ENCODE measurements at regions not wholly inside any gene's neighbourhood (a gene's known extent, or its start where the extent isn't known, plus 50 kb on each side); places are given as distances from the start of the nearest gene placed in this dataset.

DNA sequence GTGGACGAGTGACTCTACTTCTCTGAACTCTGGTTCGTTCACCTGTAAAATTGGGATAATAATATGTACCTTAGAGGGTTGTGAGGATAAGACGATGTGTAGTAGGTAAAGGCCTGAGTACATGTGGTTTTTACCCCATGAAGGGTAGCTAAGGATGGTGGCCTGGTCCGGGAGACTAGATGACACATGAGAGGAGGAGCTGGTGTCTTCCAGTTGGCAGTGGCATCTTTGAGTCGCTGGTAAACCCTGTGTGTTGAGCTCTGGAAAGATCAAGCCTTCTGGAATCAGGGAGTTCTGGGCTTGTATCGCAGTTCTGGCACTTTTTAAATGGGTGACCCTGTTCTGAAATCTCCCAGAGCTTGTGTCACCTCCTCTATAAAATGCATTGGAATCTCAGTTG, 166.4 kb upstream of the ZNF618 start:
- Mint-ChIP-seq H3K4me3 (no peak overlapping the region), H3K9me3 (ENCODE audit: insufficient read depth) (no peaks in the 10 kb centered on the region), H3K27me3 (ENCODE audit: low read depth) (peaks cover 6% of the 10 kb centered on the region), H3K4me1 (ENCODE audit: low read depth) (peaks cover 14% of the 10 kb centered on the region), H3K27ac (no peak overlapping the region), H3K36me3 (ENCODE audit: low read depth) (no peaks in the 10 kb centered on the region)
- CTCF ChIA-PET: no interaction called here
- no peak for DNase-seq
- no peak for ATAC-seq
- POLR2A ChIA-PET: no interaction called here

DNA sequence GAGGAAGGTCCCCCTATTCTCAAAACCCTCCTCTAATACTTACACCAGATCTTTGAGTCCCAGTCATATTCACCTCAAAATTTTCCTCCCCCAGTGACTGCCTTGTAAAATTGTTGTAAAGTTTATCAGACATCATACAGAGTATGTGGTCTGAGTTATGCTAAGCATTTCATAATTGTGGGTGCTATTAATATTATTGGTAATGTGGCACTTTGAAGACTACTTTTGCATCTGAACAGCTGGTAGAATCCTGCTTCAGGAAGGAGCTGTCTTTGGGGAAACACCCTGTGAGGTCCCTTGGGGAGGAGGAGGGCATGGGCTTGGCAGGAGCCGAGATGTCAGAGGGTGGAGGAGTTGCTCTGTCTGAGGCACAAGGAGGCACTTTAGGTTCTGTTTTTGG, 164.9 kb upstream of the ZNF618 start:
- Mint-ChIP-seq H3K4me3 (no peak overlapping the region), H3K27ac (no peak overlapping the region), H3K9me3 (ENCODE audit: insufficient read depth) (no peaks in the 10 kb centered on the region), H3K4me1 (ENCODE audit: low read depth) (peaks cover 3% of the 10 kb centered on the region), H3K27me3 (ENCODE audit: low read depth) (peaks cover 6% of the 10 kb centered on the region), H3K36me3 (ENCODE audit: low read depth) (no peaks in the 10 kb centered on the region)
- CTCF ChIA-PET: no interaction called here
- POLR2A ChIA-PET: no interaction called here
- no peak for ATAC-seq
- peak; percentile 2 for DNase-seq

DNA sequence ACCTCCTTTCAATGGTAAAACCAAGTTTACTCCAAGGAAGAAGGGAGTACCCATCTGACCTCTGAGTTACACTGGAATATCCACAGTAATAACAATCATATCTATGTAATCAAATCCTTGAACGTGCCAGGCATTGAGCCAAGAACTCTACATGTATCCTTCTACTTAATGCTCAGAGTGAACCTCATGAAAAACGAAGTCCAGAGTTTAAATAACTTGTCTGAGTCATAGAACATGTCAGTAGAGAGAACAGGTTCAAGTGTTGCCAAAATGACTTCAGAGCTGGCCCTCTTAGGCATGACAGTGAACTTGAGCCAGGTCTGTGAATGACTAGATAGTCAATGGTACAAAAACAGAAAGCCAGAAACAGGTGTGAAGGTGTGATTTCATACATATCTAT, 164.1 kb upstream of the ZNF618 start:
- Mint-ChIP-seq H3K27me3 (ENCODE audit: low read depth) (peaks cover 6% of the 10 kb centered on the region), H3K4me3 (no peak overlapping the region)
- POLR2A ChIA-PET: no interaction called here

DNA sequence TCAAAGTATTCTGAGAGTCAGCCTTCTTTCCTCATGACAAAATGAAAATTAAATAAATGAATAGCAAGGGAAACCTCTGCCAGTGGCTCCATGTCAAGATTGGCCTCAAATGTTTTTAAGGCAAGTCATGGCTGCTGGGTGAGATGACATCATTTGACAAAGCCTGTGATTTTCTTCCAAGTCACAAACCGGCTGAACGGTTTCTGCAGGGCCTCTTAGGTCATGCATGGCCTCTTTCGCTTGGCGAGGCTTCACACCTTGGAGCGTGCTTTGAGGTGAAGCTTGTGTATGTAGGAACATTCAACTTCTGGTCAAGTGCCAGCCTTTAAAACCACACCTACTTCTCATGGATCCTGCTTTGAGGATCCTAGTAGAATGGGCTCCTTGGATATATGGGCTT, 161.0 kb upstream of the ZNF618 start:
- Mint-ChIP-seq H3K9me3 (ENCODE audit: insufficient read depth) (no peaks in the 10 kb centered on the region), H3K36me3 (ENCODE audit: low read depth) (no peaks in the 10 kb centered on the region), H3K27ac (no peak overlapping the region), H3K4me3 (no peak overlapping the region), H3K27me3 (ENCODE audit: low read depth) (peaks cover 3% of the 10 kb centered on the region), H3K4me1 (ENCODE audit: low read depth) (no peaks in the 10 kb centered on the region)
- POLR2A ChIA-PET: no interaction called here
- CTCF ChIA-PET: no interaction called here
- ATAC-seq (no peak), DNase-seq (peak; percentile 4)

More for the DNA sequence above, 164.1 kb upstream of the ZNF618 start:
- Mint-ChIP-seq H3K9me3 (ENCODE audit: insufficient read depth) (no peaks in the 10 kb centered on the region), H3K36me3 (ENCODE audit: low read depth) (no peaks in the 10 kb centered on the region), H3K4me1 (ENCODE audit: low read depth) (no peaks in the 10 kb centered on the region), H3K27ac (no peak overlapping the region)
- peak; percentile 6 for DNase-seq
- ATAC-seq: no peak
- CTCF ChIA-PET: no interaction called here

DNA sequence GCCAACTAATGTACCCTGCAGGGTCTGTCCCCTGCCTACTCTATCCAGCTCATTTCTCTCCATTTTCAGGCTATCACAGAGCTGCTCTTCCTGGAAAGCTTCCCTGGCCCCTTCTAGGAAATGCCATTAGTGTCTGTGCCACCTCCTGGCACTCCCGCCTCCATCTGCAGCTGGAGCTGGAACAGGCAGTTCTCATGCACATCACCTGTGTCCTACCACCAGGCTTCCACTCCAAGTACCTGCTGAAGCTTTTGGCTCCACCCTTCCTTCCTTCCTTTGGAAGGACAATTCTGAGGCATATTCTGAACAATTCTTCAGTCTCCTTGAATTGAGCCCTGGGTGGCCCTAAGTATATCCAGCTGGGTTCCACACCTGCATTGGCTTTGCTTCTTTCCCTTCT, 156.2 kb upstream of the ZNF618 start:
- ChIA-PET CTCF (no interaction called here), POLR2A (no interaction called here)
- no peaks in the 10 kb centered on the region for H3K36me3 Mint-ChIP-seq (ENCODE audit: low read depth)
- H3K9me3 Mint-ChIP-seq (ENCODE audit: insufficient read depth): no peaks in the 10 kb centered on the region
- H3K4me1 Mint-ChIP-seq (ENCODE audit: low read depth): no peaks in the 10 kb centered on the region
- H3K27ac Mint-ChIP-seq: no peak overlapping the region
- no peak for ATAC-seq
- peak; percentile 2 for DNase-seq
- H3K27me3 Mint-ChIP-seq (ENCODE audit: low read depth): peaks cover 11% of the 10 kb centered on the region
- H3K4me3 Mint-ChIP-seq: no peak overlapping the region

DNA sequence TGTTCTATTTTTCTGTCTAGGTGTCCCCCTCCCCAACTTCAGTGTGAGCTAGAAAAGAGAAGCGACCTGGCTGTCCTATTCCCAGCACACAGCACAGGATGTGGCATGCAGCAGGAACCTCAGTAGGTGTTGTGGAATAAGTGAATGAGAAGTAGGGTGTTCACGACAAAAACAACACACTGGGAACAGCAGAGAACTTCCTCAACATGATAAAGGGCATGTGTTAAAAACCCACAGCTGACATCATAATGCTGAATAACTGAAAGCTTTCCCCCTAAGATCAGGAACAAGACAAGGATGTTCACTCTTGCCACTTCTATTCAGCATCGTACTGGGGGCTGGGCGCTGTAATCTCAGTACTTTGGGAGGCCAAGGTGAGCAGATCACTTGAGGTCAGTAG, 155.6 kb upstream of the ZNF618 start:
- DNase-seq: peak; percentile 6
- ATAC-seq: no peak
- Mint-ChIP-seq H3K9me3 (ENCODE audit: insufficient read depth) (no peaks in the 10 kb centered on the region), H3K27me3 (ENCODE audit: low read depth) (peaks cover 11% of the 10 kb centered on the region), H3K4me1 (ENCODE audit: low read depth) (no peaks in the 10 kb centered on the region), H3K27ac (no peak overlapping the region), H3K4me3 (no peak overlapping the region), H3K36me3 (ENCODE audit: low read depth) (no peaks in the 10 kb centered on the region)
- CTCF ChIA-PET: no interaction called here
- POLR2A ChIA-PET: no interaction called here

DNA sequence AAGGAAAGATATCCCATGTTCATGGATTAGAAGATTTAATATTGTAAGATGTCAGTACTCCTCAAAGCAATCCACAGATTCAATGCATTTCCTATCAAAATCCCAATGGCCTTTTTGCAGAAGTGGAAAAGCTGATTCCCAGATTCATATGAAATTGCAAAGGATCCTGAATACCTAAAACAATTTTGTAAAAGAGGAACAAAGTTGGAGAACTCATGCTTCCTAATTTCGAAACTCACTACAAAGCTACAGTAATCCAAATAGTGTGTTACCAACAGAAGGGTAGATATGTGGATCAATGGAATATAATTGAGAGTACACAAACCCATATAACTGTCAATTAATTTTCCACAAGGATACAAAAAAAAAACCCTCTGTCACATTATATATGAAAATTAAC, 154.3 kb upstream of the ZNF618 start:
- Mint-ChIP-seq H3K36me3 (ENCODE audit: low read depth) (no peaks in the 10 kb centered on the region), H3K4me3 (no peak overlapping the region), H3K27me3 (ENCODE audit: low read depth) (peaks cover 13% of the 10 kb centered on the region), H3K27ac (no peak overlapping the region), H3K9me3 (ENCODE audit: insufficient read depth) (no peaks in the 10 kb centered on the region), H3K4me1 (ENCODE audit: low read depth) (no peaks in the 10 kb centered on the region)
- ChIA-PET CTCF (interaction anchor here (1.1 kb wide), 1 partner anchor 16 kb away, joined by 3 read pairs; no protein-coding TSS in a partner anchor), POLR2A (no interaction called here)
- DNase-seq (no peak), ATAC-seq (no peak)

DNA sequence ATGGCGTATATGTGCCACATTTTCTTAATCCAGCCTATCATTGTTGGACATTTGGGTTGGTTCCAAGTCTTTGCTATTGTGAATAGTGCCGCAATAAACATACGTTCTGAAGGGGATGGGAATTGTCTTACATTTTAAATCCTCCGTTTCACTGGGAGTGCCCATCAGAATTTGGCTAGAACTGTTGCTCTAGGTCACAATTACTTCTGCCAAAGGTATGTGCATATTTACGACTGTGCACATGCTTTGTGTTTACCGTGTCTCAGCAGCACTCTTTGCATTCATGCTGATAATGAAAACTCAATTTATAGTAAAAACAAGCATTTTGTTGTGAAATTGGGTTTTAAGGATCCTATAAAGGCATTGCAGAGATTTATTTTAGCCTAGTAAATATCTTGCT, 151.9 kb upstream of the ZNF618 start:
- ATAC-seq (no peak), DNase-seq (no peak)
- Mint-ChIP-seq H3K4me1 (ENCODE audit: low read depth) (no peaks in the 10 kb centered on the region), H3K36me3 (ENCODE audit: low read depth) (no peaks in the 10 kb centered on the region), H3K4me3 (no peak overlapping the region), H3K27ac (no peak overlapping the region), H3K27me3 (ENCODE audit: low read depth) (peaks cover 13% of the 10 kb centered on the region), H3K9me3 (ENCODE audit: insufficient read depth) (no peaks in the 10 kb centered on the region)
- CTCF ChIA-PET: no interaction called here
- POLR2A ChIA-PET: no interaction called here

DNA sequence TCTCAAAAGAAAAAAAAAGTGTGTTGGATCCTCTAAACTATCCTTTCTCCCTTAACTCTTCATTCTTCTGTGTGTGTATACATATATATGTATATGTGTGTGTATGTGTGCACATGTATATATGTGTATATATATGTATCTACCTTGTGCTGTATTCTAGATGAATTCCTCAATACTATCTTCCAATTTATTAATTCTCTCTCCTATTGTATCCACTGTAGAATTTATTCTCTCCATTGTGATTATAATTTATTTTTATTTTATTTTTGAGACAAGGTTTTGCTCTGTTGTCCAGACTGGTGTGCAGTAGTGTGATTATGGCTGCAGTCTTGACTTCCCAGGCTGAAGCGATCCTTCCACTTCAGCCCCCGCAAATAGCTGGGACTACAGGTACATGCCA, 147.1 kb upstream of the ZNF618 start:
- Mint-ChIP-seq H3K27me3 (ENCODE audit: low read depth) (peaks cover 8% of the 10 kb centered on the region), H3K27ac (no peak overlapping the region), H3K9me3 (ENCODE audit: insufficient read depth) (peaks cover 8% of the 10 kb centered on the region), H3K4me3 (no peak overlapping the region), H3K36me3 (ENCODE audit: low read depth) (no peaks in the 10 kb centered on the region), H3K4me1 (ENCODE audit: low read depth) (no peaks in the 10 kb centered on the region)
- DNase-seq (no peak), ATAC-seq (no peak)
- CTCF ChIA-PET: no interaction called here
- POLR2A ChIA-PET: no interaction called here

DNA sequence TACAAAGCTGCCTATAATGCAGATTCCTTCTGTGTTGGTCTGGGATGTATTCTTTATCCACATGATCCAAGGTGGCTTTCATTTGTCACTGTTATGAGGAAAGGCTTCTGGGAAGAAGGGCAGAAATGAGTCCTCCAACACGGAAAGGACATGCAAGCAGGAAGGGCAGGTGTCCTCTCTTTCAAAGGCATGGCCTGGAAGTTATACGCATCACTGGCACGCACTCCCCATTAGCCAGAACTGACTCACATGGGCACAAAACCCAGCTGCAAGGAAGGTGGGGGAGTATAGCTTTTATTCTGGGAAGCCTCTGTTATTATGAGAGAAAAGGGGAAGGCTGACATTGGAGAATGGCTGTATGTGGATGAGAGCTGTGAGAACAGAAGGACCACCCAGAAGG, 141.3 kb upstream of the ZNF618 start:
- no peaks in the 10 kb centered on the region for H3K36me3 Mint-ChIP-seq (ENCODE audit: low read depth)
- ATAC-seq: no peak

DNA sequence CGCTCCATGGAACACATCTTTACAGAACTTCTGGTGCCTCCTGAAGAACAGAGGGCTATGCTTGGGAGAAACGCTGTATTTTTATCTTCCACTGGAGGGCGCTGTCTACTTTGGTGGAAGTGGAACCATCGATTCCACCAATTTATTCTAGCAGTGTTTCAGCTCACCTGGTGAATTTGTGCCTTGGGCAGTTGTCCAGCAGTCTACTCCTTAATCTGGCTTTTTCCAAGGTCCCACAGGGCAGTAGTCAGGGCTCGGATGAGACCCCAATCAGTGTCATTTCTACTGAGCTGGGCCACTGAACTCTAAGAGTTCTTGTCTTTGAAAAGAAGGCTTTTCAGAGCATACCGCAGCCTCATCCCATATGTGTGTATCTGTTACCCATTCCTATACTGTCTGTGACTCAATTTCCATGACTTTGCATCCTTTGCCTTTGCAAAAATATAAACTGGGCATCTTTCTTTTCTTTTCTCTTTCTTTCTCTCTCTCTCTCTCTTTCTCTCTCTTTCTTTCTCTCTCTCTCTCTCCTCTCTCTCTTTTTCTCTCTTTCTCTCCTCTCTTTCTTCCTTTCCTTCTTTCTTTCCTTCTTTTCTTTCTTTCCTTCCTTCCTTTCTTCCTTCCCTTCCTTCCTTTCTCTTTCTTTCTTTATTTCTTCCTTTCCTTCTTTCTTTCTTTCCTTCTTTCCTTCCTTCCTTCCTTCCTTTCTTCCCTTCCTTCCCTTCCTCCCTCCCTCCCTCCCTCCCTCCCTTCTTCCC, 138.4 kb upstream of the ZNF618 start:
- Mint-ChIP-seq H3K9me3 (ENCODE audit: insufficient read depth) (no peaks in the 10 kb centered on the region), H3K27ac (no peak overlapping the region), H3K4me1 (ENCODE audit: low read depth) (no peaks in the 10 kb centered on the region), H3K27me3 (ENCODE audit: low read depth) (peaks cover 5% of the 10 kb centered on the region), H3K36me3 (ENCODE audit: low read depth) (no peaks in the 10 kb centered on the region), H3K4me3 (no peak overlapping the region)
- ChIA-PET POLR2A (no interaction called here), CTCF (interaction anchor here (0.6 to 1.6 kb wide), 5 partner anchors 16 to 1273 kb away, joined by 3 read pairs; no protein-coding TSS in a partner anchor)
- DNase-seq (peak; percentile 51), ATAC-seq (peak; percentile 41)

More for the DNA sequence above, 141.3 kb upstream of the ZNF618 start:
- H3K27me3 Mint-ChIP-seq (ENCODE audit: low read depth): peaks cover 4% of the 10 kb centered on the region
- H3K27ac Mint-ChIP-seq: no peak overlapping the region
- peaks cover 2% of the 10 kb centered on the region for H3K9me3 Mint-ChIP-seq (ENCODE audit: insufficient read depth)
- POLR2A ChIA-PET: no interaction called here
- no peaks in the 10 kb centered on the region for H3K4me1 Mint-ChIP-seq (ENCODE audit: low read depth)
- DNase-seq: no peak
- CTCF ChIA-PET: no interaction called here
- no peak overlapping the region for H3K4me3 Mint-ChIP-seq

DNA sequence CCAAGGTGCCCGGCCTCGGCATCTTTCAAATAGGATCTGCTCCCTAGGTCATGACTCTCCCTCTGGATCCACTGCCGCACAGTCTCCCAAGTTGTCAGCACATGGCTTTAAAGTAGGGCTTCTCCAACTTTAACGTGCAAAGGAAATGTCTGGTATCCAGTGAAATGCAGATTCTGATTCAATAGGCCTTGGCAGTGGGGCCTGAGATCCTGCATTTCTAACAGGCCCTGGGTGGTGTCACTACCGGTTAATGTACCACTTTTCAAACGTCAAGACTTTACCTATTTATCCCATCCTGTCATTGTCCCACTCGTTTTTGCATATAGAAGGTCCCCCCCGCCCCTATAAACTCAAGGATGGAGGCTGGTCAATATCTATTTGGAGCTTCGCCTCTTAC, 137.6 kb upstream of the ZNF618 start:
- H3K27ac Mint-ChIP-seq: no peak overlapping the region
- no peak for DNase-seq
- ChIA-PET CTCF (no interaction called here), POLR2A (no interaction called here)
- no peaks in the 10 kb centered on the region for H3K4me1 Mint-ChIP-seq (ENCODE audit: low read depth)
- no peak for ATAC-seq
- no peak overlapping the region for H3K4me3 Mint-ChIP-seq
- no peaks in the 10 kb centered on the region for H3K9me3 Mint-ChIP-seq (ENCODE audit: insufficient read depth)
- H3K27me3 Mint-ChIP-seq (ENCODE audit: low read depth): peaks cover 3% of the 10 kb centered on the region
- no peaks in the 10 kb centered on the region for H3K36me3 Mint-ChIP-seq (ENCODE audit: low read depth)
